Activated effector memory CD4-positive, alpha-beta T cell treated with Interleukin-2 at 50 U/mL for 16 hours (primary cell): ENCODE measurements at regions not wholly inside any gene's neighbourhood (a gene's known extent, or its start where the extent isn't known, plus 50 kb on each side); places are given as distances from the start of the nearest gene placed in this dataset.

Experiments used
- DNase-seq: peaks from one replicate; pipeline ENCODE4 v3.0.0-alpha.2; 2020

- no peak for DNase-seq
Measured at GRCh38 chr20:60064554-60065196, 106.5 kb downstream of the CDH26 start.

GRCh38 chr20:60065741-60066437 lies 107.7 kb downstream of the CDH26 start:
- DNase-seq = no peak

- DNase-seq = no peak
Measured at GRCh38 chr20:60066438-60066823, 108.2 kb downstream of the CDH26 start.

- no peak for DNase-seq
Measured at GRCh38 chr20:60068509-60068908, 110.3 kb downstream of the CDH26 start.

- DNase-seq = no peak
Measured at GRCh38 chr20:60069656-60070055, 111.4 kb downstream of the CDH26 start.

- DNase-seq = no peak
Measured at GRCh38 chr20:60070791-60071190, 112.6 kb downstream of the CDH26 start.

GRCh38 chr20:60071965-60072364 lies 113.7 kb downstream of the CDH26 start:
- no peak for DNase-seq

- no peak for DNase-seq
Measured at GRCh38 chr20:60073086-60073485, 114.9 kb downstream of the CDH26 start.

GRCh38 chr20:60073504-60073903 lies 115.3 kb downstream of the CDH26 start:
- no peak for DNase-seq

GRCh38 chr20:60074276-60074675 lies 116.1 kb downstream of the CDH26 start:
- no peak for DNase-seq

GRCh38 chr20:60078351-60079250 lies 120.4 kb downstream of the CDH26 start:
- no peak for DNase-seq

GRCh38 chr20:60080401-60080800 lies 122.2 kb downstream of the CDH26 start:
- no peak for DNase-seq

- no peak for DNase-seq
Measured at GRCh38 chr20:60085551-60086132, 127.4 kb downstream of the CDH26 start.

- no peak for DNase-seq
Measured at GRCh38 chr20:60086821-60087562, 128.8 kb downstream of the CDH26 start.

- no peak for DNase-seq
Measured at GRCh38 chr20:60087563-60088105, 129.4 kb downstream of the CDH26 start.

- DNase-seq = no peak
Measured at GRCh38 chr20:60088236-60088635, 130.0 kb downstream of the CDH26 start.

GRCh38 chr20:60090631-60091030 lies 132.4 kb downstream of the CDH26 start:
- no peak for DNase-seq

- DNase-seq = no peak
Measured at GRCh38 chr20:60091305-60091704, 133.1 kb downstream of the CDH26 start.

GRCh38 chr20:60091861-60092260 lies 133.6 kb downstream of the CDH26 start:
- no peak for DNase-seq

GRCh38 chr20:60092729-60093128 lies 134.5 kb downstream of the CDH26 start:
- DNase-seq = no peak

GRCh38 chr20:60095456-60095855 lies 137.2 kb downstream of the CDH26 start:
- no peak for DNase-seq

- no peak for DNase-seq
Measured at GRCh38 chr20:60096166-60096565, 137.9 kb downstream of the CDH26 start.
